NT2/D1 (cell line): ENCODE measurements at regions not wholly inside any gene's neighbourhood (a gene's known extent, or its start where the extent isn't known, plus 50 kb on each side); places are given as distances from the start of the nearest gene placed in this dataset.
A peak's percentile ranks its signal among the peaks of the same experiment; 100 is the strongest.

Source experiments
- DNase-seq: peaks from one replicate; pipeline ENCODE4 v3.0.0-alpha.2; 2011; ENCODE audit warnings: low read depth, low spot score
- H3K27me3 ChIP-seq: 2 replicates; pipeline ENCODE4 v1.6.0; 2011; ENCODE audit warnings: mild to moderate bottlenecking; ENCODE audit not compliant: insufficient read length, insufficient read depth
- H3K36me3 ChIP-seq: 2 replicates; pipeline ENCODE4 v1.6.1; 2011; ENCODE audit warnings: mild to moderate bottlenecking, low read length, mixed read lengths; ENCODE audit not compliant: insufficient read depth, insufficient read length
- H3K4me1 ChIP-seq: 2 replicates; pipeline ENCODE4 v1.5.1; 2011; ENCODE audit not compliant: insufficient read depth, insufficient read length
- H3K4me3 ChIP-seq: 2 replicates; pipeline ENCODE4 v1.5.1; 2011; ENCODE audit warnings: low read depth; ENCODE audit not compliant: insufficient read length
- H3K9ac ChIP-seq: 2 replicates; pipeline ENCODE4 v1.6.0; 2011; ENCODE audit warnings: low read depth; ENCODE audit not compliant: insufficient read length
- H3K9me3 ChIP-seq: 2 replicates; pipeline ENCODE4 v1.5.1; 2011; ENCODE audit warnings: mild to moderate bottlenecking, low read length; ENCODE audit not compliant: insufficient read depth
- SUZ12 ChIP-seq: IDR thresholded peaks from 2 replicates; pipeline ENCODE4 v1.6.1; 2011; ENCODE audit not compliant: insufficient read length, insufficient read depth; ENCODE audit errors: extremely low read depth
- YY1 ChIP-seq: IDR thresholded peaks from 2 replicates; pipeline ENCODE4 v1.6.1; 2011; ENCODE audit not compliant: insufficient read length, insufficient read depth
- ZNF274 ChIP-seq: IDR thresholded peaks from 2 replicates; pipeline ENCODE4 v1.6.1; 2011; ENCODE audit warnings: mild to moderate bottlenecking, low read depth, low read length

GRCh38 chr1:34606504-34606903 is 148.3 kb upstream of the GJB5 start:
- Histone ChIP-seq H3K9ac (no peak overlapping the region), H3K4me1 (no peaks in the 10 kb centered on the region), H3K27me3 (no peaks in the 10 kb centered on the region), H3K9me3 (no peaks in the 10 kb centered on the region), H3K4me3 (no peak overlapping the region), H3K36me3 (no peaks in the 10 kb centered on the region)
- TF ChIP-seq SUZ12 (no peak), YY1 (no peak), ZNF274 (no peak)
- DNase-seq: no peak

- H3K9ac ChIP-seq: no peak overlapping the region
- H3K4me3 ChIP-seq: no peak overlapping the region
- TF ChIP-seq SUZ12 (no peak), ZNF274 (no peak), YY1 (no peak)
- no peak for DNase-seq
- H3K4me1 ChIP-seq: peaks cover 3% of the 10 kb centered on the region
- no peaks in the 10 kb centered on the region for H3K27me3 ChIP-seq
- H3K9me3 ChIP-seq: no peaks in the 10 kb centered on the region
- no peaks in the 10 kb centered on the region for H3K36me3 ChIP-seq
These were observed 144.8 kb upstream of the GJB5 start for GRCh38 chr1:34610063-34610462.

- no peaks in the 10 kb centered on the region for H3K27me3 ChIP-seq
These were observed 143.3 kb upstream of the GJB5 start for GRCh38 chr1:34611571-34611970.

GRCh38 chr1:34612091-34612827 is 142.6 kb upstream of the GJB5 start:
- Histone ChIP-seq H3K27me3 (no peaks in the 10 kb centered on the region), H3K9me3 (no peaks in the 10 kb centered on the region), H3K4me1 (peaks cover 3% of the 10 kb centered on the region), H3K36me3 (no peaks in the 10 kb centered on the region), H3K4me3 (no peak overlapping the region), H3K9ac (no peak overlapping the region)
- peak; percentile 44 for DNase-seq
- no peak for TF ChIP-seq ZNF274

More at GRCh38 chr1:34611571-34611970, 143.3 kb upstream of the GJB5 start:
- no peak overlapping the region for H3K4me3 ChIP-seq
- no peak for DNase-seq
- TF ChIP-seq YY1: no peak
- TF ChIP-seq ZNF274: no peak
- TF ChIP-seq SUZ12: no peak
- H3K36me3 ChIP-seq: no peaks in the 10 kb centered on the region
- no peaks in the 10 kb centered on the region for H3K9me3 ChIP-seq
- H3K4me1 ChIP-seq: peaks cover 3% of the 10 kb centered on the region
- no peak overlapping the region for H3K9ac ChIP-seq

- Histone ChIP-seq H3K4me1 (peaks cover 2% of the 10 kb centered on the region), H3K9me3 (no peaks in the 10 kb centered on the region), H3K36me3 (no peaks in the 10 kb centered on the region), H3K9ac (no peak overlapping the region), H3K27me3 (peaks cover 4% of the 10 kb centered on the region), H3K4me3 (no peak overlapping the region)
- TF ChIP-seq SUZ12 (no peak), YY1 (no peak), ZNF274 (no peak)
- no peak for DNase-seq
These were observed 137.3 kb upstream of the GJB5 start for GRCh38 chr1:34617321-34618118.

- TF ChIP-seq SUZ12 (no peak), YY1 (no peak), ZNF274 (no peak)
- Histone ChIP-seq H3K27me3 (peaks cover 4% of the 10 kb centered on the region), H3K36me3 (no peaks in the 10 kb centered on the region), H3K4me1 (no peaks in the 10 kb centered on the region), H3K9me3 (no peaks in the 10 kb centered on the region), H3K4me3 (no peak overlapping the region), H3K9ac (no peak overlapping the region)
- no peak for DNase-seq
These were observed 136.5 kb upstream of the GJB5 start for GRCh38 chr1:34618381-34618780.

- peaks cover 4% of the 10 kb centered on the region for H3K27me3 ChIP-seq
- no peak for DNase-seq
- no peak for TF ChIP-seq SUZ12
- TF ChIP-seq YY1: no peak
- TF ChIP-seq ZNF274: no peak
These were observed 135.6 kb upstream of the GJB5 start for GRCh38 chr1:34619256-34619655.

GRCh38 chr1:34621916-34622315 is 132.9 kb upstream of the GJB5 start:
- Histone ChIP-seq H3K27me3 (peaks cover 4% of the 10 kb centered on the region), H3K36me3 (no peaks in the 10 kb centered on the region), H3K9ac (no peak overlapping the region), H3K4me1 (no peaks in the 10 kb centered on the region), H3K4me3 (no peak overlapping the region), H3K9me3 (no peaks in the 10 kb centered on the region)
- DNase-seq: no peak
- TF ChIP-seq ZNF274 (no peak), SUZ12 (no peak), YY1 (no peak)

More at GRCh38 chr1:34619256-34619655, 135.6 kb upstream of the GJB5 start:
- H3K36me3 ChIP-seq: no peaks in the 10 kb centered on the region
- no peaks in the 10 kb centered on the region for H3K4me1 ChIP-seq
- H3K9ac ChIP-seq: no peak overlapping the region
- H3K9me3 ChIP-seq: no peaks in the 10 kb centered on the region
- no peak overlapping the region for H3K4me3 ChIP-seq
